HL-60 (cell line): ENCODE measurements at regions not wholly inside any gene's neighbourhood (a gene's known extent, or its start where the extent isn't known, plus 50 kb on each side); places are given as distances from the start of the nearest gene placed in this dataset.

Experiments used
- DNase-seq, 2 experiments: peaks; one replicate each; pipeline ENCODE4 v3.0.0-alpha.2; 2010 to 2020; ENCODE audit warnings: low read depth in 1 of 2, low spot score in 1 of 2
- H3K27ac ChIP-seq: fragments of 250-450 bp; sonication (Bioruptor Pico); replicated peaks from 2 replicates; pipeline ENCODE4 v1.5.1; 2020; ENCODE audit warnings: mild to moderate bottlenecking, moderate library complexity
- H3K27me3 ChIP-seq: fragments of 250-450 bp; sonication (Bioruptor Pico); 2 replicates; pipeline ENCODE4 v1.5.1; 2021; ENCODE audit warnings: mild to moderate bottlenecking, moderate library complexity; ENCODE audit not compliant: insufficient read depth, poor library complexity, severe bottlenecking
- H3K4me3 ChIP-seq: replicated peaks from 2 replicates; pipeline ENCODE4 v1.5.1; 2011; ENCODE audit warnings: mild to moderate bottlenecking, control low read depth, low read length; ENCODE audit not compliant: insufficient read depth
- GABPA ChIP-seq: IDR thresholded peaks from 2 replicates; pipeline ENCODE4 v1.6.1; 2012; ENCODE audit warnings: low read depth
- POLR2AphosphoS5 ChIP-seq: IDR thresholded peaks from 2 replicates; pipeline ENCODE4 v1.6.1; 2012; ENCODE audit warnings: low read depth
- SPI1 ChIP-seq: IDR thresholded peaks from 2 replicates; pipeline ENCODE4 v1.6.1; 2012; ENCODE audit warnings: low read depth, mild to moderate bottlenecking, borderline replicate concordance
- TF ChIP-seq, protein P1 (sequence below): IDR thresholded peaks from one replicate; pipeline ENCODE4 v1.5.1; 2011; ENCODE audit warnings: low read length, control low read depth, inconsistent platforms; ENCODE audit not compliant: insufficient read depth
- TF ChIP-seq, protein P2 (sequence below): IDR thresholded peaks from 2 replicates; pipeline ENCODE4 v1.6.1; 2012; ENCODE audit warnings: low read depth; ENCODE audit not compliant: insufficient replicate concordance

DNA sequence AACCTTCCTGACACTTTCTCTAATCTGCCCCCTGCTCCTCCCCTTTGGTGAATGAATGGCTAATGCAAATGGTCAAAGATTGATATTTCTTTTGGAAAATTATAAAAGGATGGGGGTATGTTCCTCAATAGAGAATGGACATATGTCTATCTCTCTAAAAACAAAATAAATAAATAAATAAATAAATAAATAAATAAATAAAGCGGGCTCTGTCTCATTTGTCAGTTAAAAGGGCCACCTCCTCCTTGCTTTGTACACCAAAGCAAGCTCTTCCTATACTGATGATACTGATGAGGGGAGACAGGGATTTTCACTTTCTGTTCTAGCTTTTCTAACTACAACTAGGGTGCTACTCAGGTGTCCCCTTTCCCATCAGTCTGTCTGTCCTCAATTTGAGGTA lies 135.5 kb upstream of the SPACA1 start:
- no peak overlapping the region for H3K4me3 ChIP-seq
- no peak overlapping the region for H3K27ac ChIP-seq
- H3K27me3 ChIP-seq, result no peaks in the 10 kb centered on the region
- DNase-seq, result no peak
- TF ChIP-seq, protein P1, sequence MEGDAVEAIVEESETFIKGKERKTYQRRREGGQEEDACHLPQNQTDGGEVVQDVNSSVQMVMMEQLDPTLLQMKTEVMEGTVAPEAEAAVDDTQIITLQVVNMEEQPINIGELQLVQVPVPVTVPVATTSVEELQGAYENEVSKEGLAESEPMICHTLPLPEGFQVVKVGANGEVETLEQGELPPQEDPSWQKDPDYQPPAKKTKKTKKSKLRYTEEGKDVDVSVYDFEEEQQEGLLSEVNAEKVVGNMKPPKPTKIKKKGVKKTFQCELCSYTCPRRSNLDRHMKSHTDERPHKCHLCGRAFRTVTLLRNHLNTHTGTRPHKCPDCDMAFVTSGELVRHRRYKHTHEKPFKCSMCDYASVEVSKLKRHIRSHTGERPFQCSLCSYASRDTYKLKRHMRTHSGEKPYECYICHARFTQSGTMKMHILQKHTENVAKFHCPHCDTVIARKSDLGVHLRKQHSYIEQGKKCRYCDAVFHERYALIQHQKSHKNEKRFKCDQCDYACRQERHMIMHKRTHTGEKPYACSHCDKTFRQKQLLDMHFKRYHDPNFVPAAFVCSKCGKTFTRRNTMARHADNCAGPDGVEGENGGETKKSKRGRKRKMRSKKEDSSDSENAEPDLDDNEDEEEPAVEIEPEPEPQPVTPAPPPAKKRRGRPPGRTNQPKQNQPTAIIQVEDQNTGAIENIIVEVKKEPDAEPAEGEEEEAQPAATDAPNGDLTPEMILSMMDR, result no peak
- no peak for TF ChIP-seq GABPA
- TF ChIP-seq POLR2AphosphoS5, result no peak
- TF ChIP-seq SPI1, result no peak
- TF ChIP-seq, protein P2, sequence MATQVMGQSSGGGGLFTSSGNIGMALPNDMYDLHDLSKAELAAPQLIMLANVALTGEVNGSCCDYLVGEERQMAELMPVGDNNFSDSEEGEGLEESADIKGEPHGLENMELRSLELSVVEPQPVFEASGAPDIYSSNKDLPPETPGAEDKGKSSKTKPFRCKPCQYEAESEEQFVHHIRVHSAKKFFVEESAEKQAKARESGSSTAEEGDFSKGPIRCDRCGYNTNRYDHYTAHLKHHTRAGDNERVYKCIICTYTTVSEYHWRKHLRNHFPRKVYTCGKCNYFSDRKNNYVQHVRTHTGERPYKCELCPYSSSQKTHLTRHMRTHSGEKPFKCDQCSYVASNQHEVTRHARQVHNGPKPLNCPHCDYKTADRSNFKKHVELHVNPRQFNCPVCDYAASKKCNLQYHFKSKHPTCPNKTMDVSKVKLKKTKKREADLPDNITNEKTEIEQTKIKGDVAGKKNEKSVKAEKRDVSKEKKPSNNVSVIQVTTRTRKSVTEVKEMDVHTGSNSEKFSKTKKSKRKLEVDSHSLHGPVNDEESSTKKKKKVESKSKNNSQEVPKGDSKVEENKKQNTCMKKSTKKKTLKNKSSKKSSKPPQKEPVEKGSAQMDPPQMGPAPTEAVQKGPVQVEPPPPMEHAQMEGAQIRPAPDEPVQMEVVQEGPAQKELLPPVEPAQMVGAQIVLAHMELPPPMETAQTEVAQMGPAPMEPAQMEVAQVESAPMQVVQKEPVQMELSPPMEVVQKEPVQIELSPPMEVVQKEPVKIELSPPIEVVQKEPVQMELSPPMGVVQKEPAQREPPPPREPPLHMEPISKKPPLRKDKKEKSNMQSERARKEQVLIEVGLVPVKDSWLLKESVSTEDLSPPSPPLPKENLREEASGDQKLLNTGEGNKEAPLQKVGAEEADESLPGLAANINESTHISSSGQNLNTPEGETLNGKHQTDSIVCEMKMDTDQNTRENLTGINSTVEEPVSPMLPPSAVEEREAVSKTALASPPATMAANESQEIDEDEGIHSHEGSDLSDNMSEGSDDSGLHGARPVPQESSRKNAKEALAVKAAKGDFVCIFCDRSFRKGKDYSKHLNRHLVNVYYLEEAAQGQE, result no peak

DNA sequence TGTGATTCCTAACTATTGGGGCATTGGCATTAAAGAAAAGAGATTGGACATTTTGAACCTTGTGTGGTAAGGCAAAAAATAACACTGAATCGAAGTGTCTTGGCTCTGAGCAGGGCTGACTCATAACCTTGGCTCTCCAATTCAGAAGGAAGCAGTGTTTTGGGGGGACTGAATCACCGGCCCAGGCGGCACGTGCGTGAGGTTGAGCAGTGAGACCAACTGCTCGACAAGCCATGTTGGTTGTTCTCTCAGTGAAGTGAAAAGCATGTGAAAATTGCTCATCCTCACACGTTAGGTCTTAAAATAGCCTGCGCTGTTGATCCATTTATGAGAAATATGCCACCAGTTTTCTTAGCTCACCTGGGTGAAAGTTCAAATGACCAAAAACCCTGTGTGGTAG lies 137.8 kb upstream of the SPACA1 start:
- TF ChIP-seq, protein P2, result no peak
- no peak for TF ChIP-seq GABPA
- TF ChIP-seq, protein P1, result no peak
- TF ChIP-seq POLR2AphosphoS5, result no peak
- TF ChIP-seq SPI1, result no peak
- DNase-seq, result no peak
- no peak overlapping the region for H3K27ac ChIP-seq
- no peaks in the 10 kb centered on the region for H3K27me3 ChIP-seq
- H3K4me3 ChIP-seq, result no peak overlapping the region

- Histone ChIP-seq H3K27me3 (no peaks in the 10 kb centered on the region), H3K27ac (no peak overlapping the region), H3K4me3 (no peak overlapping the region)
- no peak for DNase-seq
- TF ChIP-seq, protein P2, result no peak
- TF ChIP-seq GABPA (no peak), SPI1 (no peak), POLR2AphosphoS5 (no peak)
- TF ChIP-seq, protein P1, result no peak
Measured at GRCh38 chr6:87908978-87909811, 138.4 kb upstream of the SPACA1 start.
